GM20000 (cell line): ENCODE measurements at regions not wholly inside any gene's neighbourhood (a gene's known extent, or its start where the extent isn't known, plus 50 kb on each side); places are given as distances from the start of the nearest gene placed in this dataset.

ENCODE experiments used
- DNase-seq: peaks from one replicate; pipeline ENCODE4 v3.0.0; 2012; ENCODE audit warnings: low spot score
- CTCF ChIP-seq: IDR thresholded peaks from 2 replicates; pipeline ENCODE4 v1.5.1; 2012; ENCODE audit warnings: mild to moderate bottlenecking, control low read depth; ENCODE audit errors: extremely low read depth, missing control alignments

DNA sequence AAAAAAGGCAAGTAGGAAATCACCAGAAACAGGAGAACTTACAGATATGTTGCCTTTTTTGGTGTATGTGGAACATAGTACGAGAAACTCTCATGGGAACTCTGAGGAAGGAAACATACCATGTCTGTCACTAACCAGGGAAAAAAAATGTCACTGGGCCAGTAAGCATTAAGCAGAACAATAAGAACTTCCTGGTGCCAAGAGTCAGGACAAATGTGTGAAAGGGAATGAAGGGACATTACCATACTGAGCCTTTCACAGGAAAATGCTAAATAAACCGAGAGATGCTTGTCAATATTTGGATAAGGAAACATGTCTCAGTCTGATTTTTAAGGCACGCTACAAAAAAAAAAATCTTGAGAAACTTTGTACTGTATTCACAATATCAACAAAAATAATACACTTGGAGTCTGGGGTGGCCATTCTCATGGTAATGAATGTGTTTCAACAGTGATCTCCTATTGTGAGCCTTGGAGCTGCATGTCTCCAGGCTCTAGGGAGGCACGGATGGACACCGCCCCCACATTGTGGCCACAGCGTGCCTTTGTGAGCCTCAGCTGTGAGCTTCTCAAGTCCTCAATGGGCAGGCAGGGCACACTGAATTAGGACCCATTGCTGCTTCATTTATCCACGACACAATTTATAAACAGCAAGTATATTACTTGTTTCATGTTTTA lies 113.0 kb upstream of the ARGLU1 start:
- TF ChIP-seq CTCF: no peak
- DNase-seq: no peak

DNA sequence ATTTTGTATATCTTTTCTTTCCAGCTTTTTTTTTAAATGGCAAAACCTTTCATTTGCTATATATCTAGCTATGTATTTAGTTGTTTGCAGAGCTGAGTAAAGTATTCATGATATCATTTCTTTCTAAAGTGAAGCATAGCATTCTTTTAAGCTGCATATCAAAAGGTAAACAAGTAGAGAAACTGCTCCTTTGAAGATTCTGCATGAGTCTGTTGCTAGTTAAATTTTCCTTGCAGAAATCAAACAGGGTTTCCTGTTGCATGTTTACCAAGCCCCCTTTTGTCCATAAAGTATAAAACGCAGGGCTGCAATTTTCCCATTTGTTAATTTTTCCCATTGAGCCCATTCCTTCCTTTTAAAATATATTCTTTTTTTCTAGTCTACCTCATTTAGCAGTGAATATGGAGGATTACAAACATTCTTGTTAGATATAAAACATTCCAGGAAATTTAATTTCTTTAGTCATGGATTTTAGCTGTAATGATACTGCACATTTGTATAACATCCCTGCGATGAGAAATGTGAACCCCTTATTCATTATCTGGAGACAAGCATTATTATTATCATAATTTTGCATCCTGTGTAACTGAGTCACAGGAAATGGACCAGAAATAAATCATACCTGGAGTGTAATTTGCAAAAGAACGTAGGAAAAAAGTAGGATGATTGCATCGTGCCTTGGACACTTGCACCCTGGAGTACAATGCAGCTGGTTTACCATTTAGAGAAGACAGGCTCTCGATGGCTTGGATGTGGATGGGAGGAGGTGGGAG lies 110.9 kb upstream of the ARGLU1 start:
- DNase-seq: no peak
- TF ChIP-seq CTCF: no peak

DNA sequence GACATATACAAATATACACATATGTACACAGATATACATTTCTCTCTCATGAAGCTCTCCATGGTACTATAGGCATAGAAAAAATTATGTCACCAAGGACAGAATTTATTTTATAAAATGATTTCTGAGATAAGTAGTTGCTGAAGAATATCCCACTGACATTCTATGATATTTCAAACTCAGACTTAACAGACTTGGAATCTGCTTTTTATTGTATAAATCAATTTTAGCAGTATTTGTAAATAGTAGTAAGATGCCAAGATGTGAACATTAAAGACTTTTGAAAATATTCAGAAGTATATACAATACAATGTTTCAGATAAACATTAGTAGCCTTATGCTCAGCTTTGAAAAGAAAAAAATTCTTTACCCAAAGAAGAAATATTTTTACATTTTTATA lies 107.4 kb upstream of the ARGLU1 start:
- no peak for TF ChIP-seq CTCF
- DNase-seq: no peak

GRCh38 chr13:106660746-106661625 lies 93.0 kb upstream of the ARGLU1 start:
- TF ChIP-seq CTCF: no peak
- DNase-seq: no peak

DNA sequence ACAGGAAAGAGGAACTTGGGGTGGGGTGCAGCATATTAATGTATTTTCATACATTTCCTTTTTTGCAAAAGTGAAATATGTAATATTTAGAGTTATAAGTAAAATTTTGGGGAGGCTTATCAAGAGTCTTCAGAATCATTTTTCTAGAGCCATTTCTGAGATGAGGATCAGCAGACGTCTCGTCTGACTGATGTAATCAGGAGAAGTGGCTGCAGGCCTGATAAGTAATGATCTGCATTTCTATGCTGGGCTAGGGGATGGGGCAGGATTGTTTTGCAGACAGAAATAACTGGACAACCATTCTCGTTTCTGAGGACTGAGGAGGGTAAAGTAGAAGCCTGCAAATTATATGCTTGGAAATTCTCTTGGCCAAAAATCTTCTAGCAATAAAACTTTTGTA lies 89.2 kb upstream of the ARGLU1 start:
- no peak for TF ChIP-seq CTCF
- no peak for DNase-seq

DNA sequence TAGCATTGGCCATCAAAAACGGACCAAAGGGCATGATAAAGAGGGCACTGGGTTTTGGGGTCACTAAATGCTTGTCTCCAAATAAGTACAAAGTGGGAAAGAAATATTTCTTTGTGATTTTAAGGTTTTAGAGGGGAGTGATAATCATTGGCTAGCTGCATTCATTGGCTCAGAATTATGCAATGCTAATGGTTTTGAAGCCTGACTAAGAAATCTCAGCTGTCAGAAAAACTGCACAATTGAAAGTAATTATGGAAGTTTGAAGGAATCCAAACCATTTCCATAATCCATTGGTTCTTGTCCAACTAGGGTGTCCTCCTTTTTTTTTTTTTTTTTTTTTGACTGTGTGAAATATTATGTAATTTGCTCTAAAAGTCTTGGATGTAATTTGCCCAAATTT lies 88.2 kb upstream of the ARGLU1 start:
- no peak for DNase-seq
- TF ChIP-seq CTCF: no peak

DNA sequence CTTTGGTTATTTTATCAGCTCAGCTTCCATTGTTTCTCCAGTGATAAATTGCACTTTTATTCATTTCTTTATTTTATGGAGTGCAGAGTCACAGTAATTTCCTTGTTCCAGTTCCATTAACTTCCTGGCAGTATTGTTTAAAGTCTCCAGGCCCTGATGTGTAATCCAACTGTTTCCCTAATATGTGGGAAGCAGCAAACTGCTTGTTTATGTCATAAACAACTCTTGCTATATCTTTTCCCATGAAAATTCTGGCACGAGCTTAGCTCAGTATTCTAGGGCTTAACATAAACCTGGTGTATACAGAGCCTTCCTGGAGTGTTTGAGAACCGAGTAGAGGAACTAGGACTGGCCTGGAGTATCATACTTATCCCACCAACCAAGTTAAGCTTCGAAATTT lies 83.5 kb upstream of the ARGLU1 start:
- DNase-seq: no peak
- TF ChIP-seq CTCF: no peak
